Panc1 (cell line): ENCODE measurements at regions not wholly inside any gene's neighbourhood (a gene's known extent, or its start where the extent isn't known, plus 50 kb on each side); places are given as distances from the start of the nearest gene placed in this dataset.

ENCODE experiments used
- CTCF ChIP-seq: fragments of 450-650 bp; IDR thresholded peaks from 2 replicates; pipeline ENCODE4 v1.5.1; 2017; ENCODE audit warnings: mild to moderate bottlenecking
- POLR2AphosphoS5 ChIP-seq: IDR thresholded peaks from 2 replicates; pipeline ENCODE4 v1.6.1; 2012; ENCODE audit warnings: mild to moderate bottlenecking, low read depth, low read length, moderate library complexity
- REST ChIP-seq, 2 experiments: IDR thresholded peaks; 2 replicates each; pipeline ENCODE4 v1.6.1; 2011 to 2012; ENCODE audit warnings: low read depth in 2 of 2, control low read depth in 1 of 2, low read length in 1 of 2, mild to moderate bottlenecking in 1 of 2, moderate library complexity in 1 of 2; ENCODE audit not compliant: insufficient read depth in 1 of 2
- SIN3A ChIP-seq: IDR thresholded peaks from 2 replicates; pipeline ENCODE4 v1.6.1; 2012; ENCODE audit warnings: low read depth, mild to moderate bottlenecking, low read length, moderate library complexity, borderline replicate concordance; ENCODE audit not compliant: insufficient read depth
- TCF7L2 ChIP-seq: IDR thresholded peaks from 2 replicates; pipeline ENCODE4 v1.6.1; 2011; ENCODE audit warnings: mild to moderate bottlenecking, low read depth, low read length, inconsistent platforms

- TF ChIP-seq CTCF (no peak), POLR2AphosphoS5 (no peak), SIN3A (no peak), REST (IDR thresholded peaks at IDR 0.05; ENCODE audit: insufficient read depth in 1 of 2, low read depth in 2 of 2, low read length in 1 of 2) (no peak), TCF7L2 (no peak)
Observed at GRCh38 chr21:43362321-43362791, 64.6 kb downstream of the SIK1 start.
